GM12878 (cell line): ENCODE measurements at regions not wholly inside any gene's neighbourhood (a gene's known extent, or its start where the extent isn't known, plus 50 kb on each side); places are given as distances from the start of the nearest gene placed in this dataset.
"Not testable (repeated sequence)": the region's sequence is repeated elsewhere in the genome, so short reads cannot be mapped to it uniquely, and the experiment has no call there.

Source experiments
- ATAC-seq: fragments of 200-7000 bp; cut with Tn5 transposase; 3 replicates; pipeline ENCODE4 v1.9.1; 2020; ENCODE audit warnings: mild to moderate bottlenecking, moderate library complexity
- BruUV-seq: library from RNA; stranded (reverse); fragments of 400-500 nt; replicated peaks from 2 replicates; lab custom pipeline; 2021; lab: Mats Ljungman, UMichigan
- CTCF ChIA-PET: fragments of 300-600 bp; sonication (Branson Sonifier 250); formaldehyde crosslinking; extraction: SDS; loops from one replicate; lab custom pipeline; 2021; ENCODE audit warnings: inconsistent platforms; lab: Yijun Ruan, JAX
- POLR2A ChIA-PET: fragments of 350-600 bp; formaldehyde crosslinking; extraction: SDS; loops from one replicate; lab custom pipeline; 2021; ENCODE audit warnings: inconsistent platforms; lab: Charles Lee
- RAD21 ChIA-PET: fragments of 300-600 bp; sonication (Branson Sonifier 250); formaldehyde crosslinking; loops from one replicate; lab custom pipeline; 2023; ENCODE audit warnings: antibody characterized with exemption; ENCODE audit not compliant: unreplicated experiment; lab: Charles Lee
- SMC1A ChIA-PET: fragments of 300-600 bp; sonication (Branson Sonifier 250); formaldehyde crosslinking; loops from one replicate; lab custom pipeline; 2023; ENCODE audit not compliant: unreplicated experiment, uncharacterized antibody; lab: Charles Lee
- DNase-seq: peaks from one replicate; pipeline ENCODE4 v3.0.0-alpha.2; 2011; ENCODE audit warnings: low read depth, low spot score
- FAIRE-seq: peaks from 3 replicates; lab custom pipeline; 2011; peaks lifted over from hg19 to GRCh38; lab: Jason Lieb, UNC
- H2AFZ ChIP-seq: 2 replicates; pipeline ENCODE4 v1.6.0; 2011; ENCODE audit warnings: low read depth, low read length, control low read depth; ENCODE audit not compliant: control insufficient read depth
- H3K27ac ChIP-seq: 2 replicates; pipeline ENCODE4 v1.5.1; 2011; ENCODE audit warnings: control low read depth; ENCODE audit not compliant: control insufficient read depth, insufficient read depth
- H3K27me3 ChIP-seq, 2 experiments: replicated peaks in 1 of 2; 2 replicates each; pipeline versions ENCODE4 v1.6.0 to v1.6.1; 2011; ENCODE audit warnings: low read length in 1 of 2; ENCODE audit not compliant: control insufficient read depth in 2 of 2, insufficient read depth in 2 of 2
- H3K36me3 ChIP-seq, 2 experiments: 2 replicates each; pipeline ENCODE4 v1.5.1; 2011; ENCODE audit warnings: low read length in 1 of 2; ENCODE audit not compliant: control insufficient read depth in 2 of 2, insufficient read depth in 2 of 2
- H3K4me1 ChIP-seq: 2 replicates; pipeline ENCODE4 v1.6.1; 2011; ENCODE audit warnings: mild to moderate bottlenecking, low read length, moderate library complexity, mixed read lengths; ENCODE audit not compliant: control insufficient read depth, insufficient read depth
- H3K4me2 ChIP-seq: 2 replicates; pipeline ENCODE4 v1.6.0; 2011; ENCODE audit warnings: control low read depth; ENCODE audit not compliant: control insufficient read depth, insufficient read depth
- H3K4me3 ChIP-seq: fragments of 200-600 bp; sonication (generic); 2 replicates; pipeline ENCODE4 v1.5.1; 2016
- H3K79me2 ChIP-seq: 2 replicates; pipeline ENCODE4 v1.6.0; 2011; ENCODE audit warnings: low read length; ENCODE audit not compliant: control insufficient read depth, insufficient read depth
- H3K9ac ChIP-seq: 2 replicates; pipeline ENCODE4 v1.8.0; 2011; ENCODE audit warnings: low read length, control low read depth, mixed read lengths; ENCODE audit not compliant: control insufficient read depth, insufficient read depth
- H3K9me3 ChIP-seq: replicated peaks from 3 replicates; pipeline ENCODE4 v1.5.1; 2011; ENCODE audit warnings: mild to moderate bottlenecking, low read length; ENCODE audit not compliant: control insufficient read depth, insufficient read depth
- H4K20me1 ChIP-seq: 2 replicates; pipeline ENCODE4 v1.6.0; 2011; ENCODE audit not compliant: control insufficient read depth, insufficient read depth
- MTA2 ChIP-seq: fragments of 450-650 bp; IDR thresholded peaks from 2 replicates; pipeline ENCODE4 v1.6.1; 2016; ENCODE audit warnings: low read depth, mild to moderate bottlenecking, moderate library complexity
- WGBS: methylation state at CpG from one replicate; pipeline ENCODE4 v1.1.6; 2016; ENCODE audit warnings: low lambda C conversion rate; ENCODE audit not compliant: insufficient replicate concordance, insufficient coverage; ENCODE audit errors: missing lambda C conversion rate; 5-methylcytosine and 5-hydroxymethylcytosine counted together
- in situ Hi-C: fragments of 300-500 bp; cut with MboI; formaldehyde crosslinking; loops from 9 replicates; pipeline ENCODE4 v1.14.3; 2018; ENCODE audit warnings: mixed read lengths
- intact Hi-C: fragments of 100-400 bp; cut with micrococcal nuclease; formaldehyde crosslinking; loops from one replicate; pipeline ENCODE4 v1.14.2; 2022; ENCODE audit not compliant: unreplicated experiment

DNA sequence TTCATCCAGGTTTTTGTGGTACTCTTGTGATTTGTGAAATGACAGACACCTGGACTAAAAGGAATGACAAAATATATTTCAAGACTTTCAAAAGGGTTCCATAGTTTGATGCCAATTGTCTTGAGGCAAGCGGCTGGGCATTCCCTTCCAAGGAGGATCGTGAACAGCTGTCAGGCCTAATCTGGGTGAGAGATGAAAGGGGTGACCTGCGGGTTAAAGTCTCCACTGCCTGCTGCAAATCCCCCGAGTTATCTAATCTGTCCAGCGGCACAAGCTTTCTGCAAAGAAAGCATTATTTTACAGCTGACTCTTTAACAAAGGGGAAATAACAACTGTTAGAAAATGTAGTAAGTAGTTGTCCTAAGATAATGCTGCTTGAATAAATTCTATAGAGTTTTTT, 128.7 kb upstream of the MB21D2 start:
- Histone ChIP-seq H2AFZ (no peak overlapping the region), H3K36me3 (no peaks in the 10 kb centered on the region), H3K4me3 (no peak overlapping the region), H3K9me3 (no peaks in the 10 kb centered on the region), H3K4me2 (no peak overlapping the region), H3K4me1 (no peaks in the 10 kb centered on the region), H3K9ac (no peak overlapping the region)
- 49% methylated on average over 5 of the region's 5 CpGs for WGBS
- POLR2A ChIA-PET = no interaction called here
- ATAC-seq (no peak), FAIRE-seq (no peak)
- BruUV-seq = no TSS peak
- no peak for TF ChIP-seq MTA2
- TF ChIP-seq, all 136 proteins: peak for 0
- DNase-seq = no peak
- in situ Hi-C loops (loop anchor here (10.0 kb wide), 1 partner anchor 528 kb away; no protein-coding TSS in a partner anchor), intact Hi-C loops (no loop called here)
- CTCF ChIA-PET = interaction anchor here (10.2 kb wide), 1 partner anchor 234 kb away, joined by 401 read pairs; no protein-coding TSS in a partner anchor
- Histone ChIP-seq H3K27me3 (0 out of 4 replicates have a peak, but pooled peaks cover 0 to 3% of the 10 kb centered on the region in 2 experiments), H3K79me2 (no peaks in the 10 kb centered on the region), H4K20me1 (no peaks in the 10 kb centered on the region), H3K27ac (no peak overlapping the region)
- RAD21 ChIA-PET = interaction anchor here (1.1 kb wide), 1 partner anchor 229 kb away, joined by 4 read pairs; no protein-coding TSS in a partner anchor
- SMC1A ChIA-PET = interaction anchor here (1.3 to 1.6 kb wide), 2 partner anchors 58 to 232 kb away, joined by 3 to 4 read pairs; no protein-coding TSS in a partner anchor

DNA sequence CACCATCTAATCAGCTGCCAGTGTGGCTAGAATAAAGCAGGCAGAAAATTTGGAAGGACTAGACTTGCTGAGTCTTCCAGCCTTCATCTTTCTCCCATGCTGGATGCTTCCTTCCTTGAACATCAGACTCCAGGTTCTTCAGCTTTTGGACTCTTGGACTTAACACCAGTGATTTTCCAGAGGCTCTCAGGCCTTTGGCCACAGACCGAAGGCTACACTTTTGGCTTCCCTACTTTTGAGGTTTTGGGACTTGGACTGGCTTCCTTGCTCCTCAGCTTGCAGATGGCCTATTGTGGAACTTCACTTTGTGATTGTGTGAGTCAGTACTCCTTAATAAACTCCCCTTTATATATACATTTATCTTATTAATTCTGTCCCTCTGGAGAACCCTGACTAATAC, 129.8 kb upstream of the MB21D2 start:
- POLR2A ChIA-PET, H2AFZ ChIP-seq, H3K27me3 ChIP-seq, RAD21 ChIA-PET, H3K4me2 ChIP-seq, ATAC-seq, H3K4me3 ChIP-seq, DNase-seq, H3K27ac ChIP-seq, intact Hi-C loops, H3K36me3 ChIP-seq, H3K79me2 ChIP-seq, FAIRE-seq, H4K20me1 ChIP-seq, H3K9ac ChIP-seq, H3K4me1 ChIP-seq, CTCF ChIA-PET, H3K9me3 ChIP-seq, BruUV-seq: not testable (repeated sequence)
- 8% methylated on average over 1 of the region's 1 CpG for WGBS
- in situ Hi-C loops = loop anchor here (10.0 kb wide), 1 partner anchor 527 kb away; no protein-coding TSS in a partner anchor
- SMC1A ChIA-PET = interaction anchor here (1.3 kb wide), 1 partner anchor 59 kb away, joined by 3 read pairs; no protein-coding TSS in a partner anchor
